ENCODE measurements at regions not wholly inside any gene's neighbourhood (a gene's known extent, or its start where the extent isn't known, plus 50 kb on each side); places are given as distances from the start of the nearest gene placed in this dataset.

DNA sequence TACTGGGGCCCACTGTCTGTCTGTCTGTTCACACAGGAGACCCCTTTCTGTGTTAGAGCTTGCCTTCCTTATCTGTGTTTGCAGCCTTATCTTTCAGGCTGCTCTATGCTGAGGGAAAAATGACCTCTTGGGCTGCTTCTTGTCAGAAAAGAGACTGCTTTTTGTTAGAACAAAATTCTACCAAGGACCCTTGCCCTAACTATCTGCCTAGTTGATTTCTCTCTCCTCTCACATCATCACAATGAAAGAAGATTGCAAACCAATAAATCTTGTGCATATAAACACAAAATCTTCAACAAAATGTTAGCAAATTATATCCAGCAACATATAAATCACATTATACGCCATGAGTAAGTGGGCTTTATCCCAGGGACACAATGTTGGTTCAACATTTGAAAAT lies 1117.7 kb downstream of the CDH11 start:
- Histone ChIP-seq H3K36me3 (no peaks in the 10 kb centered on the region), H3K4me1 (no peaks in the 10 kb centered on the region), H3K9me3 (no peaks in the 10 kb centered on the region), H3K27ac (no peak overlapping the region), H3K27me3 (no peaks in the 10 kb centered on the region), H3K4me3 (no peak overlapping the region)
- DNase-seq: no peak
- TF ChIP-seq CTCF (IDR thresholded peaks at IDR 0.05) (no peak), POLR2A (IDR thresholded peaks at IDR 0.05) (no peak)

DNA sequence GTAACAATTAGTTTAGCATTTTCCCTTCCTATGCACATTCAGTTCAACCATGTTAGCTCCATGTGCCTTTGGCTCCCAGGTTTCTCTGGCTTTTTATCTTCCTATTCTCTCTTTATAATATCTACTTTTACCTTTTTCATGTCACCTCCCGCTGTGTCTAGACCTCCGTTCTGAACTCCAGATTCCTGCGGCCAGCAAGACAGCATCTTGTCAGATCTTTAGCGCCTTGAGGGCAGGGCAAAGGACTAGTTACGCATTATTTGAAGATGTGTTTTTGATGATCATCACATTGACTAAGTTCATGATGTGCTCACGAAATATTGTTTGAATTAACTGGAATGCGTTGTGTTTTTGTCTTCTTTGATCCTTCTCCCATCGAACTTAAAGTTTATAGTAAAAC lies 1126.8 kb downstream of the CDH11 start:
- DNase-seq: no peak
- Histone ChIP-seq H3K9me3 (no peaks in the 10 kb centered on the region), H3K27ac (no peak overlapping the region), H3K4me3 (no peak overlapping the region), H3K4me1 (no peaks in the 10 kb centered on the region), H3K27me3 (no peaks in the 10 kb centered on the region), H3K36me3 (no peaks in the 10 kb centered on the region)
- TF ChIP-seq CTCF (IDR thresholded peaks at IDR 0.05): no peak
- TF ChIP-seq POLR2A (IDR thresholded peaks at IDR 0.05): no peak

- TF ChIP-seq POLR2A (IDR thresholded peaks at IDR 0.05) (no peak), CTCF (IDR thresholded peaks at IDR 0.05) (no peak)
- H3K36me3 ChIP-seq: no peaks in the 10 kb centered on the region
- H3K4me1 ChIP-seq: no peaks in the 10 kb centered on the region
- no peak overlapping the region for H3K27ac ChIP-seq
- no peaks in the 10 kb centered on the region for H3K9me3 ChIP-seq
- no peak for DNase-seq
- no peaks in the 10 kb centered on the region for H3K27me3 ChIP-seq
- no peak overlapping the region for H3K4me3 ChIP-seq
These were observed 1138.5 kb downstream of the CDH11 start for GRCh38 chr16:63983401-63983800.

- no peaks in the 10 kb centered on the region for H3K27me3 ChIP-seq
These were observed 1139.1 kb downstream of the CDH11 start for GRCh38 chr16:63982741-63983140.

DNA sequence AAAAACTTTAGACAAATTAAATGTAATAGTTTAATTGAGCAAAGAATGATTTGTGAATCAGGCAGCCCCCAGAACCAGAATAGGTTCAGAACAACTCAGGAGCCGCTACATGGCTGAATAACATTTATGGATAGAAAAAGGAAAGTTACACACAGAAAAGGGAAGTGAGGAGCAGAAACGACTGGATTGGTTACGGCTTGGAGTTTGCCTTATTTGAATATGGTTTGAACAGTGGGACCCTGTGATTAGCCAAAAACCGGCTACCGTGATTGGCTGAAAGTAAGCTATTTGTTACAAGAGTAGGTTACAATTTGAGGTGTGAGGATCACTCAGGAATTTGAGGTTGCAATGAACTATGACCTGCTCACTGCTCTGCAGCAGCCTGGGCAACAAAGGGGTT lies 1139.8 kb downstream of the CDH11 start:
- TF ChIP-seq POLR2A (IDR thresholded peaks at IDR 0.05) (no peak), CTCF (IDR thresholded peaks at IDR 0.05) (no peak)
- Histone ChIP-seq H3K27ac (no peak overlapping the region), H3K4me3 (no peak overlapping the region), H3K9me3 (no peaks in the 10 kb centered on the region), H3K4me1 (no peaks in the 10 kb centered on the region), H3K36me3 (no peaks in the 10 kb centered on the region), H3K27me3 (no peaks in the 10 kb centered on the region)
- DNase-seq: no peak

More at GRCh38 chr16:63982741-63983140, 1139.1 kb downstream of the CDH11 start:
- DNase-seq: no peak
- Histone ChIP-seq H3K27ac (no peak overlapping the region), H3K4me3 (no peak overlapping the region), H3K4me1 (no peaks in the 10 kb centered on the region), H3K36me3 (no peaks in the 10 kb centered on the region), H3K9me3 (no peaks in the 10 kb centered on the region)
- TF ChIP-seq POLR2A (IDR thresholded peaks at IDR 0.05) (no peak), CTCF (IDR thresholded peaks at IDR 0.05) (no peak)

GRCh38 chr16:63981639-63982038 lies 1140.2 kb downstream of the CDH11 start:
- Histone ChIP-seq H3K9me3 (no peaks in the 10 kb centered on the region), H3K27me3 (no peaks in the 10 kb centered on the region), H3K4me3 (no peak overlapping the region), H3K27ac (no peak overlapping the region), H3K36me3 (no peaks in the 10 kb centered on the region), H3K4me1 (no peaks in the 10 kb centered on the region)
- TF ChIP-seq POLR2A (IDR thresholded peaks at IDR 0.05): no peak
- no peak for TF ChIP-seq CTCF (IDR thresholded peaks at IDR 0.05)
- DNase-seq: no peak
